AG09309 (cell line): ENCODE measurements at regions not wholly inside any gene's neighbourhood (a gene's known extent, or its start where the extent isn't known, plus 50 kb on each side); places are given as distances from the start of the nearest gene placed in this dataset.
A peak's percentile ranks its signal among the peaks of the same experiment; 100 is the strongest.

ENCODE experiments used
- DNase-seq: peaks from one replicate; pipeline ENCODE4 v3.0.0-alpha.2; 2010; ENCODE audit warnings: low read depth
- H3K4me3 ChIP-seq: 2 replicates; pipeline ENCODE4 v1.5.1; 2011; ENCODE audit warnings: mild to moderate bottlenecking, low read depth, low read length, moderate library complexity; ENCODE audit not compliant: control insufficient read depth
- TF ChIP-seq, protein P1 (sequence below): IDR thresholded peaks from 2 replicates; pipeline ENCODE4 v1.5.1; 2011; ENCODE audit warnings: mild to moderate bottlenecking, low read depth, low read length, inconsistent platforms; ENCODE audit not compliant: insufficient read depth, control insufficient read depth; ENCODE audit errors: missing control alignments

DNA sequence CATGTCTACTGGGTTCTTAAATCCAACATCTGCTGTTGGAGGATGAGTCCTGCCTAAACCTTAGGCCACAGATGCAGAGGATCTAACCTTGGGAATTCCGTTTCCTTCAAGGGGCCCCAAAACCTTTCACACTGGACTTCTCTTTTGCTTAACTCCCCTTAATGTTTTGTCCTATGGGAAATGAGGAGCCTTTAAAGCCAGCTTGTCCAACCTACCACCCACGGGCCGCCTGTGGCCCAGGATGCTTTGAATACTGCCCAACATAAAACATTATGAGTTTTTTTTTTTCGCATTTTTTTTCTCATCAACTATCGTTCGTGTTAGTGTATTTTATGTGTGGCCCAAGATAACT, 157.2 kb upstream of the SLC1A4 start:
- TF ChIP-seq, protein P1, sequence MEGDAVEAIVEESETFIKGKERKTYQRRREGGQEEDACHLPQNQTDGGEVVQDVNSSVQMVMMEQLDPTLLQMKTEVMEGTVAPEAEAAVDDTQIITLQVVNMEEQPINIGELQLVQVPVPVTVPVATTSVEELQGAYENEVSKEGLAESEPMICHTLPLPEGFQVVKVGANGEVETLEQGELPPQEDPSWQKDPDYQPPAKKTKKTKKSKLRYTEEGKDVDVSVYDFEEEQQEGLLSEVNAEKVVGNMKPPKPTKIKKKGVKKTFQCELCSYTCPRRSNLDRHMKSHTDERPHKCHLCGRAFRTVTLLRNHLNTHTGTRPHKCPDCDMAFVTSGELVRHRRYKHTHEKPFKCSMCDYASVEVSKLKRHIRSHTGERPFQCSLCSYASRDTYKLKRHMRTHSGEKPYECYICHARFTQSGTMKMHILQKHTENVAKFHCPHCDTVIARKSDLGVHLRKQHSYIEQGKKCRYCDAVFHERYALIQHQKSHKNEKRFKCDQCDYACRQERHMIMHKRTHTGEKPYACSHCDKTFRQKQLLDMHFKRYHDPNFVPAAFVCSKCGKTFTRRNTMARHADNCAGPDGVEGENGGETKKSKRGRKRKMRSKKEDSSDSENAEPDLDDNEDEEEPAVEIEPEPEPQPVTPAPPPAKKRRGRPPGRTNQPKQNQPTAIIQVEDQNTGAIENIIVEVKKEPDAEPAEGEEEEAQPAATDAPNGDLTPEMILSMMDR: no peak
- H3K4me3 ChIP-seq: no peak overlapping the region

DNA sequence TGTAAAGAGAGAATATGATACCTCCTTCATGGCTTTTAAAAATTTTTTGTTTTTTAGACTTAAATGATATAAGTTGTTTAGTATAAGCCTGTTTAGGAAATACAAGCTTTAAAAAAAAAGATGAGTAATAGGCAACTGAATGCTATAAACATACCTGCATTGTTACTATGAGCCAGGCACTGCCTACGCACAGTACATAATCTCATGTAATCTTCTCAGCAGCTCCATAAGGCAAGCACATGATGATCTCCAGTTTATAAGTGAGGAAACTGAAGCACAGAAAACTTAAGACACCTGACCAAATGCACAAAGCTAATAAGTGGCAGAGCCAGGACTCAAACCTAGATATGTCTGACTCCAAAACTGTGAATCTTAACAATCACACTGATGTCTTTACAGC, 156.3 kb upstream of the SLC1A4 start:
- no peak overlapping the region for H3K4me3 ChIP-seq
- no peak for DNase-seq
- TF ChIP-seq, protein P1: no peak

More for the DNA sequence above, 157.2 kb upstream of the SLC1A4 start:
- no peak for DNase-seq

DNA sequence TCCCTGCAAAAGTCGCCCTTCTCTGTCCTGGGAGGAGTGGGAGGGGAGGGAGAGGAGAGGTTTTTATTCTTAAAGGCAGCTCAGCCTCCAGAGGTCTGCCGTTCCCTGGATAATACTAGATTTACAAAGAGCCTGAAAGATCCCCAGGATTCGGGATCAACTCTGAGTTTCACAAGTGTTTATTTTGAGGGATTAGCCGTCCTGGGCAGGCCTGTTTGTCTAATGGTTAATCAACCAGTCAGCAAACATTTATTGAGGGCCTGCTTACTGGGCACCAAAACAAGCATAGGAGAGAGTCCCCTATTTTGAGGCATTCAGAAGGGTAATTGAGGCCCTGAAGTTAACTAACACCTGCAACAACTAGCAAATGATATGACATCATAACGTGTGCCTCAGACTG, 152.6 kb upstream of the SLC1A4 start:
- TF ChIP-seq, protein P1: no peak
- H3K4me3 ChIP-seq: no peak overlapping the region
- DNase-seq: no peak

DNA sequence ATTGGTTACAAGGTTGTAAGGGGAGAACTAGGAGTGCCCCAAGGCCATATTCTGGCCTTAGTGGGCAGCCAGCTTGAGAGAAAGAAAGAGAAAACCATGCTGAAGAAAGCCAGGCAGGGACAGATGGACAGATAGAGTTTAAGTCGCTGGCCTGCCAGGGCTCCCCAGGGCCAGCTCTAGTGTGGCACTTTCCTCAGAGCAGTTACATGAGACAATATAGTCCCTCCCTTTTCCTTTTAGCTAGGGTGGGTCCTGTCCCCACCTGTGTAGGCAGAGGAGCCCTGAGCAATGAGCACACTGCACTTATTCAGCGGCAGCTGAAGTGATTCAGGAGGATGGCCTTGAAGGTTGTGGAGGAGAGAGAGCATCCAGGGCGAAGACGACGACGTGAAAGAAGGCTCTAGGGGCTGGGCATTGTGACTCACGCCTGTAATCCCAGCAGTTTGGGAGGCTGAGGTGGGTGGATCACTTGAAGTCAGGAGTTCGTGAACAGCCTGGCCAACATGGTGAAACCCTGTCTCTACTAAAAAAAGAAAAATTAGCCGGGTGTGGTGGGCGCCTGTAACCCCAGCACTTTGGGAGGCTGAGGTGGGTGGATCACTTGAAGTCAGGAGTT, 152.0 kb upstream of the SLC1A4 start:
- peak; percentile 60 for DNase-seq
- H3K4me3 ChIP-seq: no peak overlapping the region
- TF ChIP-seq, protein P1: no peak

DNA sequence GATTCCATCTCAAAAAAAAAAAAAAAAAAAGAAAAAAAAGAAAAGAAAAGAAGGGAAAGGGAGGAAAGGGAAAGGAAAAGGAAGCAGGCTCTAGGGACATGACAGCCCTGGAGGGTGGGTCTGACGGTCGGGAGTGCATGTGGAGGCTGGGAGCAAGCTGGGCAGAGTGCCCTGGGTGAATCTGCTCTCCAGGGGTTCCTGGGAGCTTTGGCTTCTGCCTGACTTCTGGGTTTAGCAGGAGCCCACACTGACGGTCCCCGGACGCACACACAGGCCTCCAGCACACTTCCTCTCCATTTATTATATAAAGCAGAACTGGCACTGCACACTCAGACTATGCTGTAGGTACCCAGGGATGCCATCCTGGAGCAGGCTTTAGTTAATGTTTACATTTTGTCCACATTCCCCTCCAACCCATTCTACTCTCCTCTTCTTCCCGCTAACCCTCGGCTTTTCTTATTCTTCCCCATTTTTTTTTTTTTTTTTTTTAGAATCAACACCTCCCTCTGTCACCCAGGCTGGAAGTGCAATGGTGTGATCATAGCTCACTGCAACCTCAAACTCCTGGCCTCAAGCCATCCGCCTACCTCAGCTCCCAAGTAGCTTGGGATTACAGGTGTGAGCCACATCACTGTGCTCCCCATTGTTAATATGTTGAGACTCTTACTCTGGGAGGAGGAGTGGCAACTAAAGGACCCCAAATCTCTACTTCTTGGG, 151.1 kb upstream of the SLC1A4 start:
- H3K4me3 ChIP-seq: no peak overlapping the region
- no peak for DNase-seq
- TF ChIP-seq, protein P1: no peak

DNA sequence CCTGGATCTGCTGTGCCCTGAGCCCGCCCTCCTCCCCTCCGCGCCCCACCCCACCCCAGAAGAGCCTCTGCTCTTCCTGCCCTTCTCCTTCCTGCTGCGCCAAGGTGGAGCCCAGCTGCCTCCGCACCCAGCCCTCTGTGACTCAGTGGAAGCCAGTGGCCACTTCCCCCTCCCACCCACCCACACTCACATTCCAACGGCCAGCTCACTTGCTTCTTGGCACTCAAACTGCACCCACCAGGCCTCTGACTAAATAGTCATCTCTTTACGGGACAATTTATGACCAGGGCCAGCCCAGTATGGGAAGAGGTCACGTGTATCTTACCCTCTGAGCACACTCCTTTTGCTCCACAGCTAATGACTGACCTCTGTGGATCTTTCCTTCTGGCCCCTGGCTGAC, 150.4 kb upstream of the SLC1A4 start:
- DNase-seq: peak; percentile 93
- TF ChIP-seq, protein P1: no peak
- no peak overlapping the region for H3K4me3 ChIP-seq

DNA sequence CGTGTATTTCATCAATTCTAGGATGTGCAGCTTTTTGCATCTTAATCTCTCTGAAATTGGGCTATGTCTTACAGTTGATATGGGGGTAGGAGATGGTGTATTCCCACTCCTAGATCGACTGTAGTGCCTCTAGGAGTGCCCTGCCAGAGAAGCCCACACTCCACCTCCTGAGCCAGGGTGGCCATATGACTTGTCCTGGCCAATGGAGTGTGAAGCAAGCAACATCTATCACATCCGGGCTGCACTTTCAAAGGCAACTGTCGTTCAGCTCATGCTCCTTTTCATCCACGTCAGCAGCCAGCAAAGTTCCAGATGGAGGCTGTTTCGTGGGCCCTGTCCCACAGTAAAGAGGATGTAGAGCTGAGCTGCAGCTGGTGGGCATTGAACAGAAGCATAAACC, 149.4 kb upstream of the SLC1A4 start:
- H3K4me3 ChIP-seq: no peak overlapping the region
- TF ChIP-seq, protein P1: no peak
- no peak for DNase-seq
